ENCODE measurements at regions not wholly inside any gene's neighbourhood (a gene's known extent, or its start where the extent isn't known, plus 50 kb on each side); places are given as distances from the start of the nearest gene placed in this dataset.
"Not testable (repeated sequence)": the region's sequence is repeated elsewhere in the genome, so short reads cannot be mapped to it uniquely, and the experiment has no call there.

GRCh38 chr16:32084656-32085401 is 168.3 kb upstream of the TP53TG3D start:
- intact Hi-C loops (cut with DNase I); DNase-seq; ATAC-seq (ENCODE audit: poor library complexity): not testable (repeated sequence)

GRCh38 chr16:32085438-32086141 is 167.5 kb upstream of the TP53TG3D start:
- peak; percentile 19 for DNase-seq
- intact Hi-C loops (cut with DNase I); ATAC-seq (ENCODE audit: poor library complexity): not testable (repeated sequence)

GRCh38 chr16:32115562-32115961 is 137.5 kb upstream of the TP53TG3D start:
- intact Hi-C loops (cut with DNase I); ATAC-seq (ENCODE audit: poor library complexity): not testable (repeated sequence)
- peak; percentile 14 for DNase-seq

GRCh38 chr16:32116080-32116479 is 137.0 kb upstream of the TP53TG3D start:
- peak; percentile 26 for DNase-seq
- ATAC-seq (ENCODE audit: poor library complexity), result no peak
- intact Hi-C loops (cut with DNase I), result no loop called here

GRCh38 chr16:32116533-32116932 is 136.6 kb upstream of the TP53TG3D start:
- DNase-seq, result peak; percentile 33
- ATAC-seq (ENCODE audit: poor library complexity); intact Hi-C loops (cut with DNase I): not testable (repeated sequence)

GRCh38 chr16:32120372-32120771 is 132.7 kb upstream of the TP53TG3D start:
- ATAC-seq (ENCODE audit: poor library complexity); intact Hi-C loops (cut with DNase I); DNase-seq: not testable (repeated sequence)

GRCh38 chr16:32120779-32121178 is 132.3 kb upstream of the TP53TG3D start:
- ATAC-seq (ENCODE audit: poor library complexity); DNase-seq; intact Hi-C loops (cut with DNase I): not testable (repeated sequence)

- intact Hi-C loops (cut with DNase I); DNase-seq; ATAC-seq (ENCODE audit: poor library complexity): not testable (repeated sequence)
These were observed 131.7 kb upstream of the TP53TG3D start for GRCh38 chr16:32121273-32121900.

- intact Hi-C loops (cut with DNase I); ATAC-seq (ENCODE audit: poor library complexity); DNase-seq: not testable (repeated sequence)
These were observed 100.7 kb upstream of the TP53TG3D start for GRCh38 chr16:32152434-32152833.

- intact Hi-C loops (cut with DNase I); DNase-seq: not testable (repeated sequence)
- ATAC-seq (ENCODE audit: poor library complexity), result peak; percentile 100
These were observed 65.0 kb upstream of the TP53TG3D start for GRCh38 chr16:32187918-32188669.

- intact Hi-C loops (cut with DNase I); ATAC-seq (ENCODE audit: poor library complexity): not testable (repeated sequence)
- DNase-seq, result peak; percentile 9
These were observed 50.5 kb upstream of the TP53TG3D start for GRCh38 chr16:32202585-32202984.

Measured in Right ventricle myocardium superior (tissue), 1 donor.